ENCODE measurements at regions not wholly inside any gene's neighbourhood (a gene's known extent, or its start where the extent isn't known, plus 50 kb on each side); places are given as distances from the start of the nearest gene placed in this dataset.

DNA sequence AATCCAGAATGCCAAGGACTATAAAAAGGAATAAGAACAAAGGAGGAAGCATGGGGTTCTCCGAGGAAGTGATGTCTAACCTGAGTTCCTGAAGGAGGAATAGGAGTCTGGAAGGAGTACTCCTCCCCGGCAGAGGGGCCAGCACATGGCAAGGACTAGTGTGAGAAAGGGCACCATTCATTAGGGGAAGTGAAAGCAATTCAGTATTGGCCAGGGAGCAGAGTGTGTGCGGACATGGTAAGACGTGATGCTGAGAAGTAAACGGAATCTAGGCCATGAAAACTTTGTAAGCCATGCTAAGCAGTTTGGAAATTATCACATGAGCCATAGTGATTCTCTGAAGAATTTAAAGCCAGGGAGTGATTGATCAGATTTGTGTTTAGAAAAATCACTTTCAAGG, 218.9 kb upstream of the PRDM1 start:
- TF ChIP-seq, protein P1, sequence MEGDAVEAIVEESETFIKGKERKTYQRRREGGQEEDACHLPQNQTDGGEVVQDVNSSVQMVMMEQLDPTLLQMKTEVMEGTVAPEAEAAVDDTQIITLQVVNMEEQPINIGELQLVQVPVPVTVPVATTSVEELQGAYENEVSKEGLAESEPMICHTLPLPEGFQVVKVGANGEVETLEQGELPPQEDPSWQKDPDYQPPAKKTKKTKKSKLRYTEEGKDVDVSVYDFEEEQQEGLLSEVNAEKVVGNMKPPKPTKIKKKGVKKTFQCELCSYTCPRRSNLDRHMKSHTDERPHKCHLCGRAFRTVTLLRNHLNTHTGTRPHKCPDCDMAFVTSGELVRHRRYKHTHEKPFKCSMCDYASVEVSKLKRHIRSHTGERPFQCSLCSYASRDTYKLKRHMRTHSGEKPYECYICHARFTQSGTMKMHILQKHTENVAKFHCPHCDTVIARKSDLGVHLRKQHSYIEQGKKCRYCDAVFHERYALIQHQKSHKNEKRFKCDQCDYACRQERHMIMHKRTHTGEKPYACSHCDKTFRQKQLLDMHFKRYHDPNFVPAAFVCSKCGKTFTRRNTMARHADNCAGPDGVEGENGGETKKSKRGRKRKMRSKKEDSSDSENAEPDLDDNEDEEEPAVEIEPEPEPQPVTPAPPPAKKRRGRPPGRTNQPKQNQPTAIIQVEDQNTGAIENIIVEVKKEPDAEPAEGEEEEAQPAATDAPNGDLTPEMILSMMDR (IDR thresholded peaks at IDR 0.05), result no peak
- TF ChIP-seq SMC3 (IDR thresholded peaks at IDR 0.05; ENCODE audit: low read depth, low read length) (no peak), JUND (IDR thresholded peaks at IDR 0.05) (no peak), EP300 (IDR thresholded peaks at IDR 0.05; ENCODE audit: borderline replicate concordance in 1 of 2, low read depth in 1 of 2, low read length in 1 of 2) (no peak), NFIC (IDR thresholded peaks at IDR 0.05; ENCODE audit: borderline replicate concordance) (no peak), NRF1 (IDR thresholded peaks at IDR 0.05; ENCODE audit: low read depth, low read length) (no peak), MXI1 (IDR thresholded peaks at IDR 0.05; ENCODE audit: low read depth, low read length) (no peak), GABPA (IDR thresholded peaks at IDR 0.05; ENCODE audit: low read depth) (no peak)
- TF ChIP-seq, protein P2, sequence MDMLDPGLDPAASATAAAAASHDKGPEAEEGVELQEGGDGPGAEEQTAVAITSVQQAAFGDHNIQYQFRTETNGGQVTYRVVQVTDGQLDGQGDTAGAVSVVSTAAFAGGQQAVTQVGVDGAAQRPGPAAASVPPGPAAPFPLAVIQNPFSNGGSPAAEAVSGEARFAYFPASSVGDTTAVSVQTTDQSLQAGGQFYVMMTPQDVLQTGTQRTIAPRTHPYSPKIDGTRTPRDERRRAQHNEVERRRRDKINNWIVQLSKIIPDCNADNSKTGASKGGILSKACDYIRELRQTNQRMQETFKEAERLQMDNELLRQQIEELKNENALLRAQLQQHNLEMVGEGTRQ (IDR thresholded peaks at IDR 0.05; ENCODE audit: borderline replicate concordance, low read depth, low read length), result no peak
- TF ChIP-seq, protein P3, sequence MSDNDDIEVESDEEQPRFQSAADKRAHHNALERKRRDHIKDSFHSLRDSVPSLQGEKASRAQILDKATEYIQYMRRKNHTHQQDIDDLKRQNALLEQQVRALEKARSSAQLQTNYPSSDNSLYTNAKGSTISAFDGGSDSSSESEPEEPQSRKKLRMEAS (IDR thresholded peaks at IDR 0.05; ENCODE audit: low read depth), result no peak
- TF ChIP-seq, protein P4, sequence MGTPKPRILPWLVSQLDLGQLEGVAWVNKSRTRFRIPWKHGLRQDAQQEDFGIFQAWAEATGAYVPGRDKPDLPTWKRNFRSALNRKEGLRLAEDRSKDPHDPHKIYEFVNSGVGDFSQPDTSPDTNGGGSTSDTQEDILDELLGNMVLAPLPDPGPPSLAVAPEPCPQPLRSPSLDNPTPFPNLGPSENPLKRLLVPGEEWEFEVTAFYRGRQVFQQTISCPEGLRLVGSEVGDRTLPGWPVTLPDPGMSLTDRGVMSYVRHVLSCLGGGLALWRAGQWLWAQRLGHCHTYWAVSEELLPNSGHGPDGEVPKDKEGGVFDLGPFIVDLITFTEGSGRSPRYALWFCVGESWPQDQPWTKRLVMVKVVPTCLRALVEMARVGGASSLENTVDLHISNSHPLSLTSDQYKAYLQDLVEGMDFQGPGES (IDR thresholded peaks at IDR 0.05; ENCODE audit: low read depth, low read length), result no peak
- TF ChIP-seq, protein P5, sequence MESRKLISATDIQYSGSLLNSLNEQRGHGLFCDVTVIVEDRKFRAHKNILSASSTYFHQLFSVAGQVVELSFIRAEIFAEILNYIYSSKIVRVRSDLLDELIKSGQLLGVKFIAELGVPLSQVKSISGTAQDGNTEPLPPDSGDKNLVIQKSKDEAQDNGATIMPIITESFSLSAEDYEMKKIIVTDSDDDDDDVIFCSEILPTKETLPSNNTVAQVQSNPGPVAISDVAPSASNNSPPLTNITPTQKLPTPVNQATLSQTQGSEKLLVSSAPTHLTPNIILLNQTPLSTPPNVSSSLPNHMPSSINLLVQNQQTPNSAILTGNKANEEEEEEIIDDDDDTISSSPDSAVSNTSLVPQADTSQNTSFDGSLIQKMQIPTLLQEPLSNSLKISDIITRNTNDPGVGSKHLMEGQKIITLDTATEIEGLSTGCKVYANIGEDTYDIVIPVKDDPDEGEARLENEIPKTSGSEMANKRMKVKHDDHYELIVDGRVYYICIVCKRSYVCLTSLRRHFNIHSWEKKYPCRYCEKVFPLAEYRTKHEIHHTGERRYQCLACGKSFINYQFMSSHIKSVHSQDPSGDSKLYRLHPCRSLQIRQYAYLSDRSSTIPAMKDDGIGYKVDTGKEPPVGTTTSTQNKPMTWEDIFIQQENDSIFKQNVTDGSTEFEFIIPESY (IDR thresholded peaks at IDR 0.05; ENCODE audit: borderline replicate concordance, low read depth), result no peak
- TF ChIP-seq, protein P6, sequence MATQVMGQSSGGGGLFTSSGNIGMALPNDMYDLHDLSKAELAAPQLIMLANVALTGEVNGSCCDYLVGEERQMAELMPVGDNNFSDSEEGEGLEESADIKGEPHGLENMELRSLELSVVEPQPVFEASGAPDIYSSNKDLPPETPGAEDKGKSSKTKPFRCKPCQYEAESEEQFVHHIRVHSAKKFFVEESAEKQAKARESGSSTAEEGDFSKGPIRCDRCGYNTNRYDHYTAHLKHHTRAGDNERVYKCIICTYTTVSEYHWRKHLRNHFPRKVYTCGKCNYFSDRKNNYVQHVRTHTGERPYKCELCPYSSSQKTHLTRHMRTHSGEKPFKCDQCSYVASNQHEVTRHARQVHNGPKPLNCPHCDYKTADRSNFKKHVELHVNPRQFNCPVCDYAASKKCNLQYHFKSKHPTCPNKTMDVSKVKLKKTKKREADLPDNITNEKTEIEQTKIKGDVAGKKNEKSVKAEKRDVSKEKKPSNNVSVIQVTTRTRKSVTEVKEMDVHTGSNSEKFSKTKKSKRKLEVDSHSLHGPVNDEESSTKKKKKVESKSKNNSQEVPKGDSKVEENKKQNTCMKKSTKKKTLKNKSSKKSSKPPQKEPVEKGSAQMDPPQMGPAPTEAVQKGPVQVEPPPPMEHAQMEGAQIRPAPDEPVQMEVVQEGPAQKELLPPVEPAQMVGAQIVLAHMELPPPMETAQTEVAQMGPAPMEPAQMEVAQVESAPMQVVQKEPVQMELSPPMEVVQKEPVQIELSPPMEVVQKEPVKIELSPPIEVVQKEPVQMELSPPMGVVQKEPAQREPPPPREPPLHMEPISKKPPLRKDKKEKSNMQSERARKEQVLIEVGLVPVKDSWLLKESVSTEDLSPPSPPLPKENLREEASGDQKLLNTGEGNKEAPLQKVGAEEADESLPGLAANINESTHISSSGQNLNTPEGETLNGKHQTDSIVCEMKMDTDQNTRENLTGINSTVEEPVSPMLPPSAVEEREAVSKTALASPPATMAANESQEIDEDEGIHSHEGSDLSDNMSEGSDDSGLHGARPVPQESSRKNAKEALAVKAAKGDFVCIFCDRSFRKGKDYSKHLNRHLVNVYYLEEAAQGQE (IDR thresholded peaks at IDR 0.05; ENCODE audit: low read depth, low read length), result no peak
